GM19035 (cell line): ENCODE measurements at regions not wholly inside any gene's neighbourhood (a gene's known extent, or its start where the extent isn't known, plus 50 kb on each side); places are given as distances from the start of the nearest gene placed in this dataset.
A peak's percentile ranks its signal among the peaks of the same experiment; 100 is the strongest.
"Not testable (repeated sequence)": the region's sequence is repeated elsewhere in the genome, so short reads cannot be mapped to it uniquely, and the experiment has no call there.

Experiments
- ATAC-seq: cut with Tn5 transposase; IDR thresholded peaks from one replicate; pipeline ENCODE4 v1.9.1; 2021; ENCODE audit not compliant: unreplicated experiment

- not testable (repeated sequence) for ATAC-seq
Observed at GRCh38 chr15:20204177-20204866, 337.3 kb downstream of the GOLGA6L6 start.

- not testable (repeated sequence) for ATAC-seq
Observed at GRCh38 chr15:20203649-20204150, 337.9 kb downstream of the GOLGA6L6 start.

GRCh38 chr15:20194591-20195198 is 346.9 kb downstream of the GOLGA6L6 start:
- not testable (repeated sequence) for ATAC-seq

- peak; percentile 89 for ATAC-seq
Observed at GRCh38 chr15:20192982-20193929, 348.3 kb downstream of the GOLGA6L6 start.

- not testable (repeated sequence) for ATAC-seq
Observed at GRCh38 chr15:20191508-20192125, 350.0 kb downstream of the GOLGA6L6 start.

DNA sequence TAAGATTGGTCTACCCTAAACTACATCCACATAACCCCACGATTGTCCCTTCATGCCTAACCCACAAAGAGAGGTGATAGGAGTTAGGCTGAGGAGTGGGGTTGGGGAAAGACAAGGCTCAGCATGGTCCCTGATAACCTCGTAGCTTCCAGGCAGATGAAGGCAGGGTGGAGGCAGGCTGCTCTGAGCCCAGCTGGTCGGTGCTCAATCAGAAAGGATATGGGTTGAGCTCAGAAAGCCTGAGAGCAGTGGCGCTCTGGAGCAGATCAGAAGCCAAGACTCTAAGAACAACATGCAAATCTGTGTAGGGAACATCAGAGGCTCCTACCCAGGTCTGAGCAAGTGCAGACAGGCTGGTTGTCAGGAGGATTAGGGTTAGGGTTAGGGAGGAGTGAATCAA is 353.0 kb downstream of the GOLGA6L6 start:
- ATAC-seq = not testable (repeated sequence)

DNA sequence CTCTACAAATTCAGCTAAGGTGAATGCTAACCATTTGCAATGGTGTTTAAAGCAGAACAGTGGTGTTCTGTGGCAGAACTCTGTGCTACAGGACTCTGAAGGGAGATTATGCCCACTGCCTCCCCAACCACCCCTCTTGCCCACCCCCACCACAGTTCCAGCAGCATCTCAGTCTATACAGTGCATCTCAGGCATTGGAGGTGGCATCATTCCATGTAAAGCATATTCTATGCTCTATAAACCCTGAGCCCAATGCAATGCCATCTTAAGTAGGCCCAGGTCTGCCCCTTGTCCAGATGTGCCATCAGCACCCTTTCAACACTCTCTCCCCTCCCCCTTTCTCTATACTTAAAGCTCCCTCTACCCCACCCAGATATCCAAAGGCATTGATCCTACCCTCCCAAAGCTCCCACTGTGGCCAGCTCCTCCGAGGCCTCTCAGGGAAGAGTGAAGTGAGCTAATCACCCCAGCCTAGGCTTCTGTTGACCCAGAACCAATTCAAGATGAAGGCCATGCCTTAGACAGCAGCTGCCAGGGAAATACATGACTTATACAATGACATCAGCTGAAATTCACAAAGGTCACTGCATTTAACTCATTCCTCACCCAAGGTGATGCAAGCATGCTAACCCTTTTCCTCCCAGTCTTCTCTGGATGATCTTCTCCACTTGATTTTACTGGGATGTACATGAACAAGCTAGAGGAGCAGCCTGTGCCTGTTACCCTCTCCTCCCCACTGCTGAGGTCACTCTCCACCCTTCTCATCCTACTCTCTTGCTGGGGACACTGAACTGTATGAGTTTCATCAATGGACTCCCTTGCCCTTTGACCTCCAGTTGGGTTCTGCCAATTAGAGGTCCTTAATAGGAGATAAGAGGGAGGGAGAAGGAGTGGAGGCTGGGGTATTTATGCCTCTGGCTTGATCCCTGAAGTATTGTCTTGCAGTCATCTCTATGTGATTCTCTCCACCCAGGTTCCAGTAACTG is 353.9 kb downstream of the GOLGA6L6 start:
- ATAC-seq = not testable (repeated sequence)

- ATAC-seq = not testable (repeated sequence)
Observed at GRCh38 chr15:20184879-20185278, 356.7 kb downstream of the GOLGA6L6 start.

GRCh38 chr15:20168221-20168620 is 373.4 kb downstream of the GOLGA6L6 start:
- not testable (repeated sequence) for ATAC-seq

GRCh38 chr15:20153528-20153927 is 388.1 kb downstream of the GOLGA6L6 start:
- not testable (repeated sequence) for ATAC-seq

DNA sequence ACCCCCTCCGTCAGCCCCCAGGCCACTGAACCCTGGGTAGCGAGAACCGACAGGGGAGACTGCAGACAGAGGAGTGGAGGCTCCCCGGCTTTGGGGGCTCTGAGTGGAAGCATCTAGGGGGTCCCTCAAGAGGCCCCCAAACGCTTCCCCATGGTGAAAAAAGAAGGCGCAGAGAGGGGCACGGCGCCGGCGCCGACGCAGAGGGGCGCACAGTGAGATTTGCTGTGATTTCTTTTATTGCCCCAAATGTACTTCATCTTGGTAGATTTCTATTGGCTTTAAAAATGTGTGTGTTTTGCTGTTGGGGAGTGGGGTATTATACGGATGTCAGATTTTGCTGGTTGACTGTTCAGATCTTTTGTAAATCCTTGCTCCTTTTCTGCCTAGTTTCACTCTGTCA is 392.9 kb downstream of the GOLGA6L6 start:
- ATAC-seq = not testable (repeated sequence)

DNA sequence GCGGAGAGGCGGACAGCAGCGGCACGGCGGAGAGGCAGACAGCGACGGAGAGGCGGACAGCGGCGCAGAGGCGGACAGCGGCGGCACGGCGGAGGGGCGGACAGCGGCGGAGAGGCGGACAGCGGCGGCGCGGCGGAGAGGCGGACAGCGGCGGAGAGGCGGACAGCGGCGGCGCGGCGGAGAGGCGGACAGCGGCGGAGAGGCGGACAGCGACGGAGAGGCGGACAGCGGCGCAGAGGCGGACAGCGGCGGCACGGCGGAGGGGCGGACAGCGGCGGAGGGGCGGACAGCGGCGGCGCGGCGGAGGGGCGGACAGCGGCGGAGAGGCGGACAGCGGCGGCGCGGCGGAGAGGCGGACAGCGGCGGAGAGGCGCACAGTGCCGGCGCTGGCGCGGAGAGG is 393.6 kb downstream of the GOLGA6L6 start:
- ATAC-seq = not testable (repeated sequence)

DNA sequence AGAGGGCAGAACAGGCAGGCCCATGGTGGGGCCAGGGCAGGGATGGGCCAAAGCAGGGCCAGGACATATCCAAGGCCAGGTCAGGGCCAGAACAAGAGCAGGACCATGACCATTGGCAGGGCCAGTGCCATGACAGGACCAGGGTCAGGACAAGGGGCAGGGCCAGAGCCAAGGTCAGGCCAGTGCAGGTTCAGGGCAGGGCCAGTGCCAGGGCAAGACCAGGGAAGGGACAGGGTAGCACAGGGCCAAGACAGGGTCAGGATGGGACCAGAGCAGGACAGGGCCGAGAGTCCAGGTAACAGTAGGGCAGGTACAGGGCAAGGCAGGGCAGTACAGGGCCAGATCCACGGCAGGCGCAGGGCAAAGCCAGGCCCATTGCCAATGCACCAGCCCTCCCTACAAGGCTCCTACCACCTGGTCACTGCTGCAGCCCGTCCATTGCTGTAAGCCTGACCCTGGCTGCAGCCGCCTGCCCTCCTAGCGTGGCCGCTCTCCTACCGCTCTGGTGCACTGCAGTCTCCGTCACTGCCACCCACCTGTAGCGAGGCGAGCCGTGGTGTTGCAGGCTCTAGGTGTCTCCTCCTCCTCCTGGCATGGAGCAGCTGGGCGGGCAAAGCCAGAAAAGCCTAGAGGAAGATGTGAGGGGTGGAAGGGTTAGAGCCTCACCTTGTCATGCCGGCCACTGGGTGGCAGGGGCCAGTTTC is 397.1 kb downstream of the GOLGA6L6 start:
- not testable (repeated sequence) for ATAC-seq

DNA sequence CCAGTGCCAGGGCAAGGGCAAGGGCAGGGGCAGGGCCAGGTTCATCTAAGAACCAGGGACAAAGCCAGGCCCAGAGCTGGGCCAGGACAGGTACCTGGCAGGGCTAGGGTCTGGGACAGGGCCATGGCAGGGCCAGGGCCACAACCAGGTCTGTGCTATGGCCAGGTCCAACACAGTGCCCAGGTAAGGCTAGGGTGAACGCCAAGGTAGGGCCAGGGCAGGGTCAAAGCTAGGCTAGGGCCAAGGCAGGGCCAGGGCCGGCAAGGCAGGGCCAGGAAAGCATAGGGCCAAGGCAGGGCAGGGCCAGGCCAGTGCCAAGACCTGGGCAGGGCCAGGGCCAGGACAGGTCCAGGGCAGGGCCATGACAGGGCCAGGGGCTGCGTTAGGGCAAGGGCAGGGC is 398.7 kb downstream of the GOLGA6L6 start:
- not testable (repeated sequence) for ATAC-seq

GRCh38 chr15:20142410-20142809 is 399.2 kb downstream of the GOLGA6L6 start:
- not testable (repeated sequence) for ATAC-seq

DNA sequence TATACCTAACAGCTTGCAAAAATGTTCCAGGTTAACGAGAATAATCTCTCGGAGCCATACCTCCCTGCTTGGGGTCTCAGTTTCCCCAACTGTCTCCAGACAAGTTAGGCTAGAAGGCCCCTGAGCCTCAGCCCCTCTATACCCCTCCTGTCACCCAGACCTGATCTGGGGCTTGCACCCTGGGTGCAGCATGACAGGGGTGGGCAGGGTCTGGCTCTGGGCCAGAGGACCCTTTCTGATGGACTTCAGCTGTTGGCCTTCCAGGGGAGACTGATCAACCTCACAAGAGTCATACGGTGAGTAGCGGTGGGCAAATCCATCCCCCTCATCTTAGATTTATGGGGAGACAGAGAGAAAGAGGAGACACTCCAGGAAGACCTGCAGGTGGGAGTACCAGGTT is 416.9 kb downstream of the GOLGA6L6 start:
- not testable (repeated sequence) for ATAC-seq

DNA sequence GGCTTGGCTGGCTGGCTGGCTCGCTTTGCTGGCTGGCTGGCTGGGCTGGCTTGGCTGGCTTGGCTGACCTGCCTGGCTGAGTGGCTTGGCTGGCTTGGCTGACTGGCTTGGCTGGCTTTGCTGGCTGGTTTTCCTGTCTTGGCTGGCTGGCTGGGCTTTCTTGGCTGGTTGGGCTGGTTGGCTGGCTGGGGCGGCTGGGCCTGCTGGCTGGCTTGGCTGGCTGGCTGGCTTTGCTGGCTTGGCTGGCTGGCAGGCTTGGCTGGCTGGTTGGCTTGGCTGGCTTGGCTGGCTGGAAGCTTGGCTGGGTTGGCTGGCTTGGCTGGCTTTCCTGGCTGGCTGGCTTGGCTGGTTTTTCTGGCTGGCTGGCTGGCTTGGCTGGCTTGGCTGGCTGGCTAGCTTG is 435.6 kb downstream of the GOLGA6L6 start:
- no peak for ATAC-seq

DNA sequence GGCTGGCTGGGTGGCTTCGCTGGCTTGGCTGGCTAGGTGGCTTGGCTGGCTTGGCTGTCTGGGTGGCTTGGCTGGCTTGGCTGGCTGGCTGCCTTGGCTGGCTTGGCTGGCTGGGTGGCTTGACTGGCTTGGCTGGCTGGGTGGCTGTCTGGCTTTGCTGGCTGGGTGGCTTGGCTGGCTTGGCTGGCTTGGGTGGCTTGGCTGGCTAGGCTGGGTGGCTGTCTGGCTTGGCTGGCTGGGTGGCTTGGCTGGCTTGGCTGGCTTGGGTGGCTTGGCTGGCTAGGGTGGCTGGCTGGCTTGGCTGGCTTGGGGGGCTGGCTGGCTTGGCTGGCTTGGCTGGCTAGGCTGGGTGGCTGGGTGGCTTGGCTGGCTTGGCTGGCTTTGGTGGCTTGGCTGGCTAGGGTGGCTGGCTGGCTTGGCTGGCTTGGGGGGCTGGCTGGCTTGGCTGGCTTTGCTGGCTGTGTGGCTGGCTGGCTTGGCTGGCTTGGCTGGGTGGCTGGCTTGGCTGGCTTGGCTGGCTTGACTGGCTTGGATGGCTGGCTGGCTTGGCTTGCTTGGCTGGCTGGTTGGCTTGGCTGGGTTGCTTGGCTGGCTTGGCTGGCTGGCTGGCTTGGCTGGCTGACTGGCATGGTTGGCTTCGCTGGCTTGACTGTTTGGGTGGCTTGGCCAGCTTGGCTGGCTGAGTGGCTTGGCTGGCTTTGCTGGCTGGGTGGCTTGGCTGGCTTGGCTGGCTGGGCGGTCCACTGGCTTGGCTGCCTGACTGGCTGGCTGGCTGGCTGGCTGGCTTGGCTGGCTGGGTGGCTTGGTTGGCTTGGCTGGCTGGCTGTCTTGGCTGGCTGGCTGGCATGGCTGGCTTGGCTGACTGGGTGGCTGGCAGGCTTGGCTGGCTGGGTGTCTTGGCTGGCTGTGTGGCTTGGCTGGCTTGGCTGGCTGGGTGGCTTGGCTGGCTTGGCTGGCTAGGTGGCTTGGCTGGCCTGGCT is 436.3 kb downstream of the GOLGA6L6 start:
- ATAC-seq = not testable (repeated sequence)
